ENCODE measurements at regions not wholly inside any gene's neighbourhood (a gene's known extent, or its start where the extent isn't known, plus 50 kb on each side); places are given as distances from the start of the nearest gene placed in this dataset.

DNA sequence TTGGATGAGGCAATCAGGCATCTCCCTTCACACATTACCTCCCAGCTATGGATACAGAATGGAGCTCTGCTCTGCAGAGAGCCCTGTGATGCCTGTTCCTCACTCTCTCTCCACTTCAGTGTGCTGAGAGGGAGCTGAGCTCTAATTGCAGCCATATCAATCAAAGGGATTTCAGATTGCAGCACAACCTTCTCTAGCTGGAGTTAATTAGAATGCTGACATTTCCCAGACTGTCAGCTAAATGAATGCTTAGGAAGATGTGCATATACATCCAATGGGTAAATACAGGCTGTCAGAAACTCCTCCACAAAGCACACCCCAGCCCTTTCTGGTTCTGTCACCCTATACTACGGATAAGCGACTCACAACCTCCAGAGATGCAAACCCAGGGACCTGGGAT is 402.6 kb downstream of the EIPR1 start:
- DNase-seq: no peak

DNA sequence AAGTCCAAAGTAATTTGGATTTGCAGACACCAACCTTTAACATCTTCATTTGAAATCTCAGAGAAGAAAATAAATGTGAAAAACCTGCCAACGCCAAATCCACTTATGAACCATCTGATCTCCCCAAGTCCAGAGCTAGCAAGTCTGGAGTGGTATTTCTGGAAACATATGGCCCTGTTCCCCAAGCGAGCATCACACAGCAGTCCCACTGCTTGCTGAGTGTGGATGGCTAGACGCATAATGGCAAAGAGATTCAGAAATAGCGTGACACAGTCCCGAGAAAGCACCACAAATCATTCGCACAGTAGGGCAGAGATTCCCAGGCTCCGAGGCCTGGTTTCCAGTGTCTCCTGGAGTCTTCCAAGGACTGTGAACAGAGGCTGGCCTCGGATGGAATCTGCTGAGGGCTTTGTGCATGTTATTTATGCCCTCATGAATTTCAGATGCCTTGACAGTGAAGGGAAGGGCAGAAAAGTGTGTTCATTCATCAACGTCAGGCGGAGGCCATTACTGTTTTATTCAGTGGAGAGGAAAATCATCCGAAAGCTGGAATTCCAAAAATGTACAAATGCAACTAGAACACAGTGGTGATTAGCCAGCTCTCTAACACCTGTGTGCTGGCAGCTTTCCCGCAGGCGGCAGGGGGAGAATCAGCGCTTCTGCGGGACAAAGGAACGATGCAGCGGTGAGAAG is 417.0 kb downstream of the EIPR1 start:
- no peak for DNase-seq

- DNase-seq: no peak
These were observed 427.1 kb downstream of the EIPR1 start for GRCh38 chr2:2950403-2950952.

GRCh38 chr2:2947406-2947805 is 430.2 kb downstream of the EIPR1 start:
- DNase-seq: no peak

DNA sequence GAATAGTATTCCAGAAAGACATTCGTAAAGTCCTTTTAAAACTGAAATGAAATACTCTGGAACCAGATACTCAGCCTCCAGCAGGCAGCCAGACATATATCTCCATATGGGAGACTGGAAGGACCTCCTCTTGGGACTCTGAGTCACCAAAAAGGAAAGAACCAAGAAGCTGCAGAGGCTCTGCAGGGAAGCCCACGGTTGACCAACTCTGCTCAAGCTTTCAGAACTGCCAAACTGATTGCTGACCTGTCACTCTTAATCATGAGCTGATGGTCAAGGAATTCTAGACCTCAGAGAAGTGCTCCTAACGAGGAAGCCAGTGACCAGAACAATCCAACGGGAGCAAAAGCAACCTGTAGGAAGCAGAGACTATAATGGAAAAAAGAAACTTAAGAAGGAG is 434.7 kb downstream of the EIPR1 start:
- no peak for DNase-seq

GRCh38 chr2:2942225-2942624 is 435.4 kb downstream of the EIPR1 start:
- no peak for DNase-seq

- no peak for DNase-seq
These were observed 436.4 kb downstream of the EIPR1 start for GRCh38 chr2:2941205-2941604.

GRCh38 chr2:2940702-2941101 is 436.9 kb downstream of the EIPR1 start:
- no peak for DNase-seq

DNA sequence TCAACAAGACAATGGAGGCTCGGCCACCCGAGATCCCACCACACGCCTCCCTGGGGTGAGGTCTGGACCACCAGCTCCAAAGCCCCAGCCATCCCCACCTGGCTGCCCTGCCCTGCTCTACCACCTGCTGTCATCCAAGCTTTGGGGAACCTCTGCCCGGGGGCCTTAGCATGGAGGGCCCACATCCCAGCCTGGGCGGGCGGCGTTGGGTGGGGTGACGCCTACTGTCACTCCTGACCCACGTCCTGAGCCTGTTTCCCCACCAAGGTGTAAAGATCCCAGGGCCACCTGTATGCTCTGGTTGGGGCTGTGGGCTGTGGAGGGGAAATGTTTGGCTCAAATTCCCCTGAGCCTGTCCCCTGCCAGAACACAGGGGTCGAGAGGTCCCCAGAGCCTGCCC is 437.6 kb downstream of the EIPR1 start:
- no peak for DNase-seq

DNA sequence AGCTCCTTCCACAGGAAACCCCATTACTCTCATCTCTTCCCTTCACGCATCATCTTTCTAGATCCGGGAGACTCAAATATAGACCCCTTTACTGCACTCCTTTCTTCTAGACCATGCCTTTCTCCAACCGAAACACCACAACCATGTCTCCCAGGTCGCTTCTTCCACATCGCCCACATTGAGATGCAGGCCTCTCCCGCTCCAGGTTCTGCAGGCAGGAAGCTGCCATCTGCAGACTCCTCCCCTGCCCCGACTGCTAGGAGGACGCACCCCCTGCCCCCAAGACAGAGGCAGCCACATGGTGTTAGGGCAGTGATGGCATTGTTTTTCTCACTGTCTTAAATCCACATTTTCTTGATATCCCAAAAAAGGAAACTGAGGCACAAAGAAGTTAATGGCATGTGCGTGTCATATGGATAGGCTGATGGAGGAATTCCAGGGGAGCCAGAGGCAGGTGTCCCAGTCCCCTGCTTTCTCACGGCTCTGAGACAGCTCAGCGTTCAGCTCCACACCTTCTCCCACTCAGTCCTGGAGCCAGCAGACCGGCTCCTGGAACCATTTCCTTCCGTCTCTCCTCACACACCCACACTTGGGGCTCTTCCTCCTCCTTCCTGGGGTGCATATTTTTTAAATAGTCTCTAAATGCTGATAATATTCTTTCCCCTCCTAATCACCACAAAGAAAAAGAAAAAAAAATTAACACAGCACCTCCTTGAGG is 438.4 kb downstream of the EIPR1 start:
- DNase-seq: no peak

DNA sequence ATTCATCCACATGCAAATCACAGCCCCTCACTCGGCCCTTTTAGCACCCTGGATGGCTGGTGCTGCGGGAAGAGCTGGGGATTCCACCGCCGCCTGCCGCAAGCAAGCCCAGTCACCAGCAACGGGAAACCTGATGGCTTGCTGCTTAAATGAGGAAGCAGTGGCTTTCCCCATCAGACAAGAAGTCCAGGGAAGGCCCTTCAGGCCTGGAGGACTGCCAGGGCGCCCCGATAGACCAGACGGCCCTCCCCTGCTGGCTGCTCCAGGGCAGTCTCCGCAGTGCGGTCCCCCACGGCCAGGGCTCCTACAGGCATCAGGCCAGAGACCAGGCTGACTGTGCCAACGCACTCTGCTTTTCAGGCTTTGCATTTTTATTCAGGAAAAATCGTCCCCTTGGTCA is 439.1 kb downstream of the EIPR1 start:
- DNase-seq: no peak

DNA sequence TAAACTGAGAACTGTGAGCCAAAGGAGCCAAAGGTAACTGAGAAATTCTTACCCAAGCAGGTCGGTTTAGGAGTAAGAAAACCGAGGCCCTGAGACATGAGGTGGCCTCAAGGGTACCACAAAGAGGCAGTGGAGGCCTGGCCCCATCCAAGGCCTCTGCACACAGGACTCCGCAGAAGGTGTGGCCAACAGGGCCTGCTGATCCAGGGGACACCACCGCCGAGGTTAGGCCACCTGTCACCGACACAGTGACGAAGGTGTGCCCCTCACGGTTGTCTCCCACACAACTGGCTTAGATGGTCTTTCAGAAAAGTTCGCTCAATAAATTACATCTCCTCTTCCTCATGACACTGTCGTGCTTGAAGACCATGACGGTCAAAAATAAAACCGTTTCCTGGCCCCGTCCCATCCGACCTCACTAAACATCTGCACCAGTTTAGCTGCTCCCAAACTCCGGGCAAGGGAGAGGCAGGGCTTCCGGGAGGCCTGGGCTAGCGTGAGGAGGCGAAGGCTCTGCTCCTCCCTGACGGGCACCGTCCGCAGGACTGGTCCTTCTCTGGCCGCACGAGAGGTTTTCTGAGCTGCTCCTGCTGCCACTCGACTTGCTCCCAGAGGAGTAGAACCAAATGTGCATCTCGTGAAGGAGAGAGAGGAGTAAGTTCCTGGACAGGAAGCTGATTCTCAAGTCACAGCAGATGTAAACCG is 442.0 kb downstream of the EIPR1 start:
- DNase-seq: no peak

GRCh38 chr2:2933426-2933825 is 444.2 kb downstream of the EIPR1 start:
- DNase-seq: no peak

GRCh38 chr2:2932692-2933305 is 444.8 kb downstream of the EIPR1 start:
- DNase-seq: no peak

DNA sequence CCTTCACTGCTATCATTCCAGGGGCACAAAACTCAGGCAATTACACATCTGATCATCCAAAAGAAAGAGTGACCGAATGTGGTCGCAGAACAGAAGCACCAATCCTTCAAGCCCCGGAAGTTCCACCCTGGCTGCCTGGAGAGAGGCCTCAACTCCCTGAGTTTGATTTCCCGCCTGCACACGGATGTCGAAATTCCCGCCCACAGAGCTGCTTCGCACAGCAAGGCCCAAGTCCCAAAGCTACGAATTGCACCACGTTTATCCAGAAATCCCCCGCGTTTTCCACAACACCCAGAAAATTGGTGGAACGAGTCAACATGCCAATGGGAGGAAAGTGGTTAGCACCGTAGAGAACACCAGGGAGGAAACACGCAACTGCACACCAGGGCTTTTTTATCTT is 445.4 kb downstream of the EIPR1 start:
- no peak for DNase-seq

- DNase-seq: no peak
These were observed 446.1 kb downstream of the EIPR1 start for GRCh38 chr2:2931318-2932075.

GRCh38 chr2:2930841-2931240 is 446.8 kb downstream of the EIPR1 start:
- no peak for DNase-seq

GRCh38 chr2:2926858-2927175 is 450.8 kb downstream of the EIPR1 start:
- no peak for DNase-seq

- no peak for DNase-seq
These were observed 451.4 kb downstream of the EIPR1 start for GRCh38 chr2:2926009-2926857.

DNA sequence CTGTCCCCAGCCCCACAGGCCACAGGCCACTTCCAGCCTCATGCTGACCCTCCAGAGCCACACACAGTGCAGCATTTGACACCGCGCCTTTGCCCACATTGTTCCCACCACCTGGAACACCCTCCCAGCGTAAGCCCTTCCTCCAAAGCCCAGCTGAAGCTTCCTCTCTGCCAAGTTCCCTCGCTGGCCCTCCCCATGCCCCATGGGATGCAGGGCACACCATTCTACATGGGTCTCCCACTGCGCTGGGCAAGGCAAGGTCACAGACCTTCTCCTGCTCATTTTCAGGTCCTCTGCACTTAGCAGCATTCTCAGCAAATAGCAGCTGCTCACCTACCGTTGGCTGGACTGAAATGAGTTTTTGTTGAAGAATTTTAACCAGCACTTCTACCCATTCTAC is 455.5 kb downstream of the EIPR1 start:
- no peak for DNase-seq

DNA sequence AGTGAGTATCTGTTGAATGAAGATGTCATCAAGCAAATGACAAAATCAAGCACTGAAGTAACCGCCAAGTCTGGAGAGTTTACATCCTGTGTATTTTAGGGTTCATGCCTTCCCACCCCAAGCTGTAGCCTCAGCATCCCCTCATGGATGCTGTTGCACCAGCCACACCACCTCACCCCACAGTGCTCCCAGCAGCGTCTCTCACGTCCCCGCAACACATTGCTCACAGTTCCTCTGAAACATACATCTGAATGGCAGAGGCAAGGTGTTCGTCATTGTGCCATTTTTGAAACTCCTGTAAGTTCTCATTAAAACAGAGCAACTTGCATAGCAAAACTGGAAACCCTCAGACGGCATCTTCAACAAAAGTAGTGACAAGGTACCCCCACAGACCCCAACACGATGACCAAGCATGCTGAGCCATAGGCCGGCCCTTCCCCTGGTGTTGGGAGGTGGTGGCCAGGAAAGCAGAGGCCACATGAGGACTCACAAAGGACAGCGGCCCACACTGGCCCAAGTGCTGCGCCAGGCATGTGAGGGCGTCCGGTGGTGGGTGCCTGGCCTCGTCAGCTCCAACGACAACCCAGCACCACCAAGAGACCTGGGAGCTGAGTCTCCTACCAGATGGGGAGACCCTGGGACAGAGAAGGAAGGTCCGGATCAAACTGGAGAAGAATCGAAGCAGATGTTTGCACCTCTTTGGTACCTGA is 456.5 kb downstream of the EIPR1 start:
- DNase-seq: no peak
